CD4-positive, alpha-beta T cell treated with Interleukin-6 at 100 ng/mL for 8 hours (primary cell): ENCODE measurements at regions not wholly inside any gene's neighbourhood (a gene's known extent, or its start where the extent isn't known, plus 50 kb on each side); places are given as distances from the start of the nearest gene placed in this dataset.
"Not testable (repeated sequence)": the region's sequence is repeated elsewhere in the genome, so short reads cannot be mapped to it uniquely, and the experiment has no call there.

Experiments used
- DNase-seq: peaks from one replicate; pipeline ENCODE4 v3.0.0-alpha.2; 2020; ENCODE audit warnings: mixed read lengths, low spot score

GRCh38 chrX:10676235-10676957 is 56.0 kb upstream of the MID1 start:
- DNase-seq = no peak

GRCh38 chrX:10677490-10677889 is 57.1 kb upstream of the MID1 start:
- DNase-seq = no peak

GRCh38 chrX:10679387-10679786 is 59.0 kb upstream of the MID1 start:
- DNase-seq = no peak

- DNase-seq = no peak
Measured at GRCh38 chrX:10681167-10681566, 60.8 kb upstream of the MID1 start.

- DNase-seq = not testable (repeated sequence)
Measured at GRCh38 chrX:10683631-10684030, 63.2 kb upstream of the MID1 start.

GRCh38 chrX:10685923-10686595 is 65.7 kb upstream of the MID1 start:
- no peak for DNase-seq

GRCh38 chrX:10691751-10692150 is 71.4 kb upstream of the MID1 start:
- DNase-seq = not testable (repeated sequence)

GRCh38 chrX:10697616-10698317 is 77.4 kb upstream of the MID1 start:
- no peak for DNase-seq

- DNase-seq = no peak
Measured at GRCh38 chrX:10698318-10698640, 77.9 kb upstream of the MID1 start.

GRCh38 chrX:10702031-10702430 is 81.6 kb upstream of the MID1 start:
- DNase-seq = no peak

- DNase-seq = not testable (repeated sequence)
Measured at GRCh38 chrX:10706342-10706741, 86.0 kb upstream of the MID1 start.

GRCh38 chrX:10707773-10708172 is 87.4 kb upstream of the MID1 start:
- no peak for DNase-seq

- DNase-seq = no peak
Measured at GRCh38 chrX:10709276-10709675, 88.9 kb upstream of the MID1 start.

GRCh38 chrX:10714531-10714930 is 94.1 kb upstream of the MID1 start:
- no peak for DNase-seq

- peak; percentile 11 for DNase-seq
Measured at GRCh38 chrX:10722851-10723250, 102.5 kb upstream of the MID1 start.

GRCh38 chrX:10725071-10725470 is 104.7 kb upstream of the MID1 start:
- no peak for DNase-seq

GRCh38 chrX:10726647-10727046 is 106.3 kb upstream of the MID1 start:
- no peak for DNase-seq

- DNase-seq = no peak
Measured at GRCh38 chrX:10728806-10729389, 108.5 kb upstream of the MID1 start.

- DNase-seq = no peak
Measured at GRCh38 chrX:10739426-10739825, 119.0 kb upstream of the MID1 start.

GRCh38 chrX:10741003-10741402 is 120.6 kb upstream of the MID1 start:
- no peak for DNase-seq

- DNase-seq = no peak
Measured at GRCh38 chrX:10741550-10741949, 121.2 kb upstream of the MID1 start.

GRCh38 chrX:10743476-10743875 is 123.1 kb upstream of the MID1 start:
- DNase-seq = no peak

- DNase-seq = no peak
Measured at GRCh38 chrX:10744007-10744406, 123.6 kb upstream of the MID1 start.
